GM19238 (cell line): ENCODE measurements at regions not wholly inside any gene's neighbourhood (a gene's known extent, or its start where the extent isn't known, plus 50 kb on each side); places are given as distances from the start of the nearest gene placed in this dataset.
"Not testable (repeated sequence)": the region's sequence is repeated elsewhere in the genome, so short reads cannot be mapped to it uniquely, and the experiment has no call there.

Experiments used
- DNase-seq: peaks from one replicate; pipeline ENCODE4 v3.0.0; 2011; ENCODE audit warnings: low spot score; ENCODE audit not compliant: insufficient read length

GRCh38 chr1:232421143-232421796, 208.7 kb downstream of the SIPA1L2 start:
- no peak for DNase-seq

GRCh38 chr1:232417636-232418248, 212.2 kb downstream of the SIPA1L2 start:
- no peak for DNase-seq

DNA sequence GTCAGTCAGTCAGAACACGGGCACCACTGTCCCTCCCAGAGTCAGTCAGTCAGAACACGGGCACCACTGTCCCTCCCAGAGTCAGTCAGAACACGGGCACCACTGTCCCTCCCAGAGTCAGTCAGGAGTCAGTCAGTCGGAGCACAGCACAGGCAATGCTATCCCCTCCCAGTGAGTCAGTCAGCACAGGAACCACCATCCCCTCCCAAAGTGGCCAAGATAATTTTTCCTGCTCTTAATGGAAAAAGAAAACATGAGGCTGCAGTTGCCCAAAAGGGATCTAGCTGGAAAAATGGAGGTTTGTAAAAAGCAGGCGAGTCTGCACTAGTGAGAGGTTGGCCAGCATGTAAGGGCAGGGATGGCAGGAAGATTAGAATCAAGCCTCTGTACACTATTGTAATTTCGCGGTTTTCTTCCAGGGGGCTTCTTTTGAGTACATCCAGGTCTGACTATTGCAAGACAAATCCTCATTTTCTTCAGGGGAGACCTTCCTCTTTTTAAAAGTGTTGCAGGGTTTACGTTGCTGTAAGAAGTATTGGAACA, 213.8 kb downstream of the SIPA1L2 start:
- no peak for DNase-seq

DNA sequence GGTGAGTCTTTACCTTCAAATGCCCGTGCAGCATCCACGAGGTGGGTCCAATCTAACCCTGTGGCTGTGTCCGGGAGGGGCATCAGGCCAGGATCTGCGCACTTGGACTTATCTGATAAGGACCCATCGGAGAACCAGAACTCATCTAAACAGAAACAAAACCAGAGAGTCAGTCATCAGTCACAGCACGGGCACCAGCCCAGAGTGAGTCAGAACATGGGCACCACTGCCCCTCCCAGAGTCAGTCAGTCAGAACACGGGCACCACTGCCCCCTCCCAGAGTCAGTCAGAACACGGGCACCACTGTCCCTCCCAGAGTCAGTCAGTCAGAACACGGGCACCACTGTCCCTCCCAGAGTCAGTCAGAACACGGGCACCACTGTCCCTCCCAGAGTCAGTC, 214.5 kb downstream of the SIPA1L2 start:
- not testable (repeated sequence) for DNase-seq

GRCh38 chr1:232414100-232414499, 215.8 kb downstream of the SIPA1L2 start:
- DNase-seq, result no peak

GRCh38 chr1:232413674-232414073, 216.3 kb downstream of the SIPA1L2 start:
- no peak for DNase-seq

DNA sequence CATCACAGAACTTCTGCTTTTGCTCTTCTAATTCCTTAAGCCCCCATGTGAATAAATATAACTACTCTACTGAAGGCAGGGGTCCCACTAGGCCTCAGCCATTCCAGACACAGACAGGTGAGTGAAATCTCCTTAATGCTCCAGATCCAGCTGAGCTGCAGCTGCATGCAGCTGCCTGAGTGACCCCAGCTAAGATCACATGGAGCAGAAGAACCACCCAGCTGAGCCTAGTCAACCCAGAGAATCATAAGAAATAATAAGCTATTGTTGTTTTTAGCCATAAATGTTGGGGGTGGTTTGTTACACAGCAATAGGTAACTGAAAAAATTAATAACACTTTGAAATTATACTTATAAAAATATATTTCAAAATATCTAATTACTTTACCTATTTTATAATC, 220.3 kb downstream of the SIPA1L2 start:
- no peak for DNase-seq

DNA sequence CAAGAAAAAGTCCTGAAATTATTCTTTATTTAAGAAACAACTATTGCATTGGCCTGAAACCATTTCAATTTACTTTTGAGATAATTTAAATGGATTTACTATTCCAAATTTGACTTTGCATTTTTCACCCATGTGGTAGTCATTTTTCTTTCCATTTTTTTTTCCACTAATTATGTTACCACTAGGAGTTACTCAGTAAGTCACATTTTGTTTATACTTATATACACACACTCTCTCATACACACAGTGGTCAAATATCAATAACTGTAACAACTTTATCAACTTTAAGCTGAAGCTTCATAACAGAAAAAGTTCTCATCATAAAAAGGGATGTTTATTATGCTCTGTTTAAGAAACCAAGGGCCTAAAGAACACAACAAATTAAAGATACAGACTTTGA, 222.8 kb downstream of the SIPA1L2 start:
- no peak for DNase-seq

GRCh38 chr1:232405781-232406180, 224.2 kb downstream of the SIPA1L2 start:
- no peak for DNase-seq

GRCh38 chr1:232404981-232405731, 224.8 kb downstream of the SIPA1L2 start:
- DNase-seq, result no peak

DNA sequence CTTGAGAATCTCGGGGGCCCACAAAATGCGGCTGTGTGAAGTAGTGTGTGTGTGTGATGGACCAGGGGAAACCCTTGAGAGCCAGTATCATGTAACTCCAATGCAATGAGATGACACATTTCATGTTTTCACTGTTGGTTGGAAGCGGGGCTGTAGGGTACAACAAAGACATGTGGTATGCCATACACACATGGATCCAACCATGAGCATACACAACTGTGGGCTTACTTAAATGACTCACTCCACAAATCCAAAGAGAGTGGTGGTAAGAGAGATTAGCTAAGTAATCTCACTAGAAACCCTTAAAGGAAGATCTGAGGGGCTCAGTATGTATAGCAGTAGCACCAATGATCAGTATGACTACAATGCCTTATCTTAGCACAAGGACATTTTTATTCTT, 225.7 kb downstream of the SIPA1L2 start:
- DNase-seq, result no peak

DNA sequence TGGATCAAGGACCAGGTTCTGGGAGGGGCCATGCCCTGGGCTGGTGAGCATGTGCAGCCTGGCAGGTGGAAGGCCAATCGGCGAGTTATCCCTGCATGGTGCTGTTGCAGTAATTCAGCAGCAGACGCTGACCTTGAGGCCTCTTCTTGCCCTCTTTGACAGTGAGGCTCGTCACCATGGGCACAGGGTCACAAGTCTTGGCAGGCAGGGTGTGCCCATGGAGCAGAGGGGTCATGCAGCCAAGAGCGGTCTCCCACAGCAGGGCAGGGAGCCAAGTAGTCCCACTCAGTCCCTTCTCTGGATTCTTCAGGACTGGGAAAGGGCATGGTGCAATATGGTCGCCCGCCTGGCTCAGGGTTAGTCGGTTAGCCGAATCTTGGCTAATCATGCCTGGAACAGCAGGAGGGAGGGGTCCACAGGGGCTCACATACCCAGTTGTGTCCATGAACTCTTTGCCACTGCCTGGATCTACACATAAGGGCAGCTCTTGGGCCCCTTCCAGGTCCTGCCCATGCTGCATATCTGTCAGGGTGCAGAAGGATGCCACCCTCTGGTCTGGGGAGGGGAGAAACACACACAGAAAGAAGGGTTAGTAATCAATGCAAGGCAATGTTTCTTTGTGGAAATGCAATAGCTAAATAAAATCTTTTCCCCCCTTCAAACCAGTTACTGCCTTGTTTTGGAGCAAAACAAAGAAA, 226.8 kb downstream of the SIPA1L2 start:
- no peak for DNase-seq

DNA sequence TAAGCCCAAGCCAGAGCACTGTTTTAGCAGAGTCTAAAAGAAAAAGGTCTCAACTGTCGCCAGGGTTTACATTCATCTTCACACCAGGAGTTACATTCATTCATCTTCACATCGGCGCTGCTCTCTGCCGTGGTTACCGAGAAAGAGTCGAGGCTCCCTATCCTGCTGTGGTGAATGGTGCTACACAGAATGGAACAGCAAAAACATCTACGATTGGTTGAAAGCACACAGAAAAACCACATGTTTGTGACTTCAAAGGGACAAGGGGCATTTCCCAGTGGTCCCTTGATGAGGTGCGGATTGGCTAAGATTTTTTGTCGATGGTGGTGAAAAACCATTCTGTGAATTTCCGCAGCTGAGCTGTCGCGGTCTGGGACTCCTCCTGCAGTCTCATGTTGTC, 231.1 kb downstream of the SIPA1L2 start:
- DNase-seq, result no peak

GRCh38 chr1:232393444-232394146, 236.3 kb downstream of the SIPA1L2 start:
- no peak for DNase-seq

- DNase-seq, result no peak
Observed at GRCh38 chr1:232393010-232393409, 236.9 kb downstream of the SIPA1L2 start.

GRCh38 chr1:232390590-232390989, 239.3 kb downstream of the SIPA1L2 start:
- no peak for DNase-seq

DNA sequence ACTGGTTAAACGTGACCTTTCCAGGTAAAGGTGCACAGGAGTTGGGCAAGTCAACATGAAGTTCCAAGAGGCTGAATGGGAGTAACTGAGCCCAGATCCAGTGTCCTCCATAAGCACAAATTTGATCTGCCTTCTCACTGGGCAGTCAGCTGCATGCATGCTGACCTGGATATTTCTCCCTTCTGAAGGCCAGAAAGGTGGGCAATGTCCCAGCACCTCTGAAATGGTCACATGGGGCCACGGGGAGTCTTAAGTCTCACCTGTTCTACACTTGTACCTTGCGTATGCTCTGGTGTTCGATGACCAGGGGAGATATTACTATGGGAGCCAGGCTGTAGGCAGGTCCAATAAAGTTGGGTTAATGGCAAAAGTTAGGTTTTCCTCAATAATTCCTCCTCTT, 240.2 kb downstream of the SIPA1L2 start:
- DNase-seq, result no peak

- no peak for DNase-seq
Observed at GRCh38 chr1:232388363-232388762, 241.6 kb downstream of the SIPA1L2 start.

GRCh38 chr1:232386721-232387510, 243.0 kb downstream of the SIPA1L2 start:
- no peak for DNase-seq

DNA sequence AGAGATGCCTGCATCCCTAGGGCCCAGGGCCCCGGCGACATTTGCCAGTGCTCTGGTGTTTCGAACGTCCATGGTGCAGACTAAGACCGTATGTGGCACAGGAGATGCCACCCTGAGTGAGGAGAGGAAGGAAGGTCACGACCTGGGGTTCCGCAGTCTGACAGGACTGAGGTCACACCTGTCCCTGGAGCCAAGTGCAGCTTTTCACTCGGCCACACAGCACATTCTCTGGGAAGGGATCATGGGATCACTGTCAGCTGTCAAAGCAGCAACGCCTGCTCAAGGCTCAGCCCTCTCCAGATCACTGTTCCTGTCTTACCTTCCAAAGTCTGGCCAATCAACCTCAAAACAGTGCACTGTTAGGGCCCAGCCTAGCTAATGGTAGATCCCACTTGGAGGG, 243.6 kb downstream of the SIPA1L2 start:
- DNase-seq, result no peak
